ENCODE measurements at regions not wholly inside any gene's neighbourhood (a gene's known extent, or its start where the extent isn't known, plus 50 kb on each side); places are given as distances from the start of the nearest gene placed in this dataset.

- DNase-seq: no peak
Observed at GRCh38 chr12:90183201-90183600, 474.6 kb upstream of the ATP2B1 start.

- DNase-seq: no peak
Observed at GRCh38 chr12:90181216-90181615, 472.6 kb upstream of the ATP2B1 start.

- DNase-seq: no peak
Observed at GRCh38 chr12:90174956-90175355, 466.3 kb upstream of the ATP2B1 start.

GRCh38 chr12:90174198-90174510 is 465.5 kb upstream of the ATP2B1 start:
- DNase-seq: no peak

GRCh38 chr12:90173499-90174197 is 465.0 kb upstream of the ATP2B1 start:
- no peak for DNase-seq

GRCh38 chr12:90172524-90172923 is 463.9 kb upstream of the ATP2B1 start:
- DNase-seq: no peak

- no peak for DNase-seq
Observed at GRCh38 chr12:90170740-90171139, 462.1 kb upstream of the ATP2B1 start.

- no peak for DNase-seq
Observed at GRCh38 chr12:90167518-90168208, 459.0 kb upstream of the ATP2B1 start.

- DNase-seq: no peak
Observed at GRCh38 chr12:90166671-90167070, 458.0 kb upstream of the ATP2B1 start.

- DNase-seq: no peak
Observed at GRCh38 chr12:90166012-90166411, 457.4 kb upstream of the ATP2B1 start.

GRCh38 chr12:90163975-90164374 is 455.3 kb upstream of the ATP2B1 start:
- no peak for DNase-seq

- no peak for DNase-seq
Observed at GRCh38 chr12:90153827-90154226, 445.2 kb upstream of the ATP2B1 start.

GRCh38 chr12:90152897-90153624 is 444.4 kb upstream of the ATP2B1 start:
- no peak for DNase-seq

- no peak for DNase-seq
Observed at GRCh38 chr12:90151491-90152015, 442.9 kb upstream of the ATP2B1 start.

GRCh38 chr12:90149453-90149852 is 440.8 kb upstream of the ATP2B1 start:
- no peak for DNase-seq

GRCh38 chr12:90129366-90130030 is 420.9 kb upstream of the ATP2B1 start:
- no peak for DNase-seq

GRCh38 chr12:90128526-90128925 is 419.9 kb upstream of the ATP2B1 start:
- DNase-seq: no peak

- no peak for DNase-seq
Observed at GRCh38 chr12:90126125-90126524, 417.5 kb upstream of the ATP2B1 start.

- DNase-seq: no peak
Observed at GRCh38 chr12:90124914-90125313, 416.3 kb upstream of the ATP2B1 start.

- no peak for DNase-seq
Observed at GRCh38 chr12:90124289-90124688, 415.7 kb upstream of the ATP2B1 start.

GRCh38 chr12:90122681-90123080 is 414.0 kb upstream of the ATP2B1 start:
- DNase-seq: no peak

GRCh38 chr12:90120627-90121026 is 412.0 kb upstream of the ATP2B1 start:
- DNase-seq: no peak

- no peak for DNase-seq
Observed at GRCh38 chr12:90112666-90113065, 404.0 kb upstream of the ATP2B1 start.

All from activated CD8-positive, alpha-beta memory T cell treated with anti-CD3 and anti-CD28 coated beads, Interleukin-2, amount 50 U/mL, for 48 hours (primary cell).